ENCODE measurements at regions not wholly inside any gene's neighbourhood (a gene's known extent, or its start where the extent isn't known, plus 50 kb on each side); places are given as distances from the start of the nearest gene placed in this dataset.
"Not testable (repeated sequence)": the region's sequence is repeated elsewhere in the genome, so short reads cannot be mapped to it uniquely, and the experiment has no call there.

DNA sequence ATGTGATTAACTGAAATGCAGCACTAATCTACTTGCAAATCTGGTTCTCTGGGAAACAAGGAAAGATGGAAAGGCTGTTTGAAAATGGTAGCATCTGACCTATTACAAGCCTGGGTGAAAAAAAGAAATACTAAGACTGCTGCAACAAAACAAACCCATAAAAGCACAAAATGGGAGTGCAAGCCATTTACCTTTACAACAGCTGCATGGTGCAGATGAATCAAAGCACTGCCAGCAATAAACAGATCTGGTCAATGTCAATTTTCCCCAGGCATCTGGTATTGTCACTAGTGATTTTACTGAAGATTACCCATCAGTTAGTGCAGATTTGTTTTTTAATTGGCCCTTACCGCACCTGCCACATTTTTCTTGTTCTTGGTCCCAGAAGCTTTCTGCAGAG, 1341.7 kb downstream of the PLA2G4A start:
- no peaks in the 10 kb centered on the region for H3K36me3 ChIP-seq (ENCODE audit: control insufficient read depth, insufficient read depth, low read length)
- no peaks in the 10 kb centered on the region for H3K27me3 ChIP-seq (replicated peaks; ENCODE audit: control insufficient read depth, insufficient read depth, low read length)
- DNase-seq (ENCODE audit: extremely low read depth, insufficient read length): no peak
- TF ChIP-seq, protein P1, sequence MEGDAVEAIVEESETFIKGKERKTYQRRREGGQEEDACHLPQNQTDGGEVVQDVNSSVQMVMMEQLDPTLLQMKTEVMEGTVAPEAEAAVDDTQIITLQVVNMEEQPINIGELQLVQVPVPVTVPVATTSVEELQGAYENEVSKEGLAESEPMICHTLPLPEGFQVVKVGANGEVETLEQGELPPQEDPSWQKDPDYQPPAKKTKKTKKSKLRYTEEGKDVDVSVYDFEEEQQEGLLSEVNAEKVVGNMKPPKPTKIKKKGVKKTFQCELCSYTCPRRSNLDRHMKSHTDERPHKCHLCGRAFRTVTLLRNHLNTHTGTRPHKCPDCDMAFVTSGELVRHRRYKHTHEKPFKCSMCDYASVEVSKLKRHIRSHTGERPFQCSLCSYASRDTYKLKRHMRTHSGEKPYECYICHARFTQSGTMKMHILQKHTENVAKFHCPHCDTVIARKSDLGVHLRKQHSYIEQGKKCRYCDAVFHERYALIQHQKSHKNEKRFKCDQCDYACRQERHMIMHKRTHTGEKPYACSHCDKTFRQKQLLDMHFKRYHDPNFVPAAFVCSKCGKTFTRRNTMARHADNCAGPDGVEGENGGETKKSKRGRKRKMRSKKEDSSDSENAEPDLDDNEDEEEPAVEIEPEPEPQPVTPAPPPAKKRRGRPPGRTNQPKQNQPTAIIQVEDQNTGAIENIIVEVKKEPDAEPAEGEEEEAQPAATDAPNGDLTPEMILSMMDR (IDR thresholded peaks at IDR 0.05; ENCODE audit: insufficient read depth, low read length, poor library complexity, severe bottlenecking): no peak
- no peak overlapping the region for H3K4me3 ChIP-seq (replicated peaks; ENCODE audit: low read depth, low read length)

DNA sequence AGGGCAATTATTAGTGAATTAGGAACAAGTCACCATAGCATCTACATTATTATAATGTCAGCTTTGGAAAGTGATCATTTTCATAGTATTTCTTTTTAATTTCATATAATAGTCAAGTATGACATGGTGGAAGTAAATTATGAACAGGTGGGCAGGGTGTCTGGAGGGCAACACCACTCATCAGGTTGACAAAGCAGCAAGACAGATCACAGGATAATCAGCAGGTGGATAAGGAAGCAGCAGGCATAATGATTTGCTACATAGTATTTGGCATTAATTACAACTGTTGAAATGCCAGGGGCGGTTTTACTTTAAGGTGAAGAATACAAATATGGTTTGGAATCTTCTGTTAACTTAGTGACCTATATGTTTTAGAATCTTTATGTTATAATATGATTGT, 1342.2 kb downstream of the PLA2G4A start:
- Histone ChIP-seq H3K36me3 (ENCODE audit: control insufficient read depth, insufficient read depth, low read length) (no peaks in the 10 kb centered on the region), H3K4me3 (replicated peaks; ENCODE audit: low read depth, low read length) (no peak overlapping the region), H3K27me3 (replicated peaks; ENCODE audit: control insufficient read depth, insufficient read depth, low read length) (no peaks in the 10 kb centered on the region)
- DNase-seq (ENCODE audit: extremely low read depth, insufficient read length): no peak
- TF ChIP-seq, protein P1 (IDR thresholded peaks at IDR 0.05; ENCODE audit: insufficient read depth, low read length, poor library complexity, severe bottlenecking): no peak

DNA sequence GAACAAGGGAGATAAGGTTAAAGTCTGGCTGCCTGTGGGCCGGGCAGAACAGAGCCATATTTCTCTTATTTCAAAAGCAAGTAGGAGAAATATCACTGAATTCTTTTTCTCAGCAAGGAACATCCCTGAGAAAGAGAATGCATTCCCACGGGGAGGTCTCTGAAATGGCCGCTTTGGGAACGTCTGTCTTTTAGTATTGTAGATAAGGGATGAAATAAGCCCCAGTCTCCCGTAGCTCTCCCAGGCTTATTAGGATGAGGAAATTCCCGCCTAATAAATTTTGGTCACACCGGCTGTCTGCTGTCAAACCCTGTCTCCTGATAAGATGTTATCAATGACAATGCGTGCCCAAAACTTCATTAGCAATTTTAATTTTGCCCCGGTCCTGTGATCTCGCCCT, 1353.3 kb downstream of the PLA2G4A start:
- H3K4me3 ChIP-seq (replicated peaks; ENCODE audit: low read depth, low read length); H3K36me3 ChIP-seq (ENCODE audit: control insufficient read depth, insufficient read depth, low read length); H3K27me3 ChIP-seq (replicated peaks; ENCODE audit: control insufficient read depth, insufficient read depth, low read length); DNase-seq (ENCODE audit: extremely low read depth, insufficient read length): not testable (repeated sequence)

DNA sequence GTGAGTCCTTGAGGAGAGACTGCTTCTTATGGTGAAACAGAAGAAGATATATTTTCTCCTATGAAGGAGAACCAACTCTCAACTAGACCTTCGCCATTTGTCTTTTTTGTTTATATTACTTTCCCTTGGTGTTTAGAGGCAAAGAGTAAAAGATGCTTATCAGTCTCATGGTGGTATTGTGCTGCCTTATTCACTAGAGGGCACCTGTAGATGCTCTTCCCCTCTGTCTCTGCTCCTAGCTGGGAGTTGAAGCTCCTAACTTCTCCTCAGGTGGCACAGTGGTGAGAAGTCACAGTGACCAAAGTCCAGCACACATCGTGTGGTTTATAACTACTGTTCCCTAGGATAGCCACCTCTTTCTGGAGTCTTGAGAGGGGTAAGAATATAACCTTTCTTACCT, 1359.6 kb downstream of the PLA2G4A start:
- Histone ChIP-seq H3K4me3 (replicated peaks; ENCODE audit: low read depth, low read length) (no peak overlapping the region), H3K27me3 (replicated peaks; ENCODE audit: control insufficient read depth, insufficient read depth, low read length) (no peaks in the 10 kb centered on the region), H3K36me3 (ENCODE audit: control insufficient read depth, insufficient read depth, low read length) (no peaks in the 10 kb centered on the region)
- DNase-seq (ENCODE audit: extremely low read depth, insufficient read length): no peak
- TF ChIP-seq, protein P1 (IDR thresholded peaks at IDR 0.05; ENCODE audit: insufficient read depth, low read length, poor library complexity, severe bottlenecking): no peak

DNA sequence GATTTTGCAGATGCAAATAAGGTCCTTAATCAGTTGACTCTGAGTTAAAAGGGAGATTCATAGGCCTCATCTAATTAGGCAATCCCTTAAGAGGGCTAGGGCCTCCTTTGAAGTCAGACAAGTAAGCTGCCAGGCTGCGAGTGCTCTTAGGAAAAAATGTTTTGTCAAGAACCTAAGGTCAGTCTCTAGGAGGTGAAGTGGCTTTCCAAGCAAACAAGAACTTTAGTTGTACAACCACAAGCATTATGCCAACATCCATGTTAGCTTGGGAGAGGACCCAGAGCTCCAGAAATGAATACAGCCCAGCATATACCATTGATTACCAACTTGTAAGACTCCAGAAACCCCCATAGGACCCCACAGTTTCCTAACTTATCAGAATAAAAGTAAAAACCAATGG, 1366.2 kb downstream of the PLA2G4A start:
- H3K27me3 ChIP-seq (replicated peaks; ENCODE audit: control insufficient read depth, insufficient read depth, low read length): no peaks in the 10 kb centered on the region
- DNase-seq (ENCODE audit: extremely low read depth, insufficient read length): no peak
- no peaks in the 10 kb centered on the region for H3K36me3 ChIP-seq (ENCODE audit: control insufficient read depth, insufficient read depth, low read length)
- TF ChIP-seq, protein P1 (IDR thresholded peaks at IDR 0.05; ENCODE audit: insufficient read depth, low read length, poor library complexity, severe bottlenecking): no peak
- H3K4me3 ChIP-seq (replicated peaks; ENCODE audit: low read depth, low read length): no peak overlapping the region

DNA sequence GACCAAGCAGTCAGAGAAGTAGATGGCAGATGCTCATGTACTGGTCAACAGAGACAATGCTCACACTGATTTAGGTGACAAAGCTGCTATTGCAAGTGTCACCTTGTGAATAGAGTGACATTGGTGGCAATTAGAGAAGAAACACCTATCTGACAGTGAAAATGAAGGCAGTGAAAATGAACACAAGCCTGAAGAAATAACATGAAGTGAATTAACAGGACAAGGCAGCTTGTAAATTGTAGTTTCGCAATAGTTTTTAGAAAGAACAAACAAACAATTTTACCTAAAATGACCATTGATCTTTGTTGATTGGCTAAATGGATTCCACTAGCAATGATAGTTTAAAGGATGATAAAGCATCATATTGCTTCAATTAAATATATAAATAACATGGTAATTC, 1389.5 kb downstream of the PLA2G4A start:
- DNase-seq (ENCODE audit: extremely low read depth, insufficient read length): no peak
- no peaks in the 10 kb centered on the region for H3K27me3 ChIP-seq (replicated peaks; ENCODE audit: control insufficient read depth, insufficient read depth, low read length)
- H3K4me3 ChIP-seq (replicated peaks; ENCODE audit: low read depth, low read length): no peak overlapping the region
- TF ChIP-seq, protein P1 (IDR thresholded peaks at IDR 0.05; ENCODE audit: insufficient read depth, low read length, poor library complexity, severe bottlenecking): no peak
- no peaks in the 10 kb centered on the region for H3K36me3 ChIP-seq (ENCODE audit: control insufficient read depth, insufficient read depth, low read length)

All from GM06990 (cell line).